ENCODE measurements at regions not wholly inside any gene's neighbourhood (a gene's known extent, or its start where the extent isn't known, plus 50 kb on each side); places are given as distances from the start of the nearest gene placed in this dataset.

- H3K27ac ChIP-seq: no peak overlapping the region
- TF ChIP-seq CTCF (conservative IDR thresholded peaks at IDR 0.05; ENCODE audit: low read depth): no peak
- CTCF ChIA-PET: no interaction called here
- no peak for DNase-seq (ENCODE audit: low spot score)
- POLR2A ChIA-PET (ENCODE audit: low non-redundant PET): no interaction called here
These were observed 100.9 kb upstream of the SORCS3 start for GRCh38 chr10:104540181-104540580.

- ChIA-PET POLR2A (ENCODE audit: low non-redundant PET) (no interaction called here), CTCF (interaction anchor here (0.5 to 0.7 kb wide), 2 partner anchors 132 to 212 kb away, joined by 4 to 5 read pairs; no protein-coding TSS in a partner anchor)
- no peak for DNase-seq (ENCODE audit: low spot score)
- H3K27ac ChIP-seq: no peak overlapping the region
- TF ChIP-seq CTCF (conservative IDR thresholded peaks at IDR 0.05; ENCODE audit: low read depth): no peak
These were observed 99.3 kb upstream of the SORCS3 start for GRCh38 chr10:104541820-104542219.

- ChIA-PET CTCF (no interaction called here), POLR2A (ENCODE audit: low non-redundant PET) (no interaction called here)
- TF ChIP-seq CTCF (conservative IDR thresholded peaks at IDR 0.05; ENCODE audit: low read depth): no peak
- DNase-seq (ENCODE audit: low spot score): no peak
- no peak overlapping the region for H3K27ac ChIP-seq
These were observed 94.8 kb upstream of the SORCS3 start for GRCh38 chr10:104546336-104546735.

GRCh38 chr10:104546756-104547155 lies 94.3 kb upstream of the SORCS3 start:
- POLR2A ChIA-PET (ENCODE audit: low non-redundant PET): no interaction called here
- no peak for TF ChIP-seq CTCF (conservative IDR thresholded peaks at IDR 0.05; ENCODE audit: low read depth)
- CTCF ChIA-PET: no interaction called here
- DNase-seq (ENCODE audit: low spot score): no peak
- no peak overlapping the region for H3K27ac ChIP-seq

- POLR2A ChIA-PET (ENCODE audit: low non-redundant PET): no interaction called here
- no peak for DNase-seq (ENCODE audit: low spot score)
- CTCF ChIA-PET: interaction anchor here (1.0 kb wide), 1 partner anchor 70 kb away, joined by 3 read pairs; no protein-coding TSS in a partner anchor
- TF ChIP-seq CTCF (conservative IDR thresholded peaks at IDR 0.05; ENCODE audit: low read depth): no peak
- H3K27ac ChIP-seq: no peak overlapping the region
These were observed 93.0 kb upstream of the SORCS3 start for GRCh38 chr10:104548090-104548489.

GRCh38 chr10:104556831-104557230 lies 84.3 kb upstream of the SORCS3 start:
- DNase-seq (ENCODE audit: low spot score): no peak
- TF ChIP-seq CTCF (conservative IDR thresholded peaks at IDR 0.05; ENCODE audit: low read depth): no peak
- H3K27ac ChIP-seq: no peak overlapping the region
- CTCF ChIA-PET: interaction anchor here (1.3 kb wide), 1 partner anchor 150 kb away, joined by 5 read pairs; no protein-coding TSS in a partner anchor
- POLR2A ChIA-PET (ENCODE audit: low non-redundant PET): no interaction called here

- no peak overlapping the region for H3K27ac ChIP-seq
- ChIA-PET POLR2A (ENCODE audit: low non-redundant PET) (no interaction called here), CTCF (no interaction called here)
- TF ChIP-seq CTCF (conservative IDR thresholded peaks at IDR 0.05; ENCODE audit: low read depth): no peak
- DNase-seq (ENCODE audit: low spot score): no peak
These were observed 83.1 kb upstream of the SORCS3 start for GRCh38 chr10:104557966-104558365.
